Fibroblast of lung (primary cell): ENCODE measurements at regions not wholly inside any gene's neighbourhood (a gene's known extent, or its start where the extent isn't known, plus 50 kb on each side); places are given as distances from the start of the nearest gene placed in this dataset.

Source experiments
- DNase-seq, 2 donors: peaks; one replicate each; pipeline versions ENCODE4 v3.0.0 to v3.0.0-alpha.2; 2010; ENCODE audit warnings: low read depth in 2 of 2
- H2AFZ ChIP-seq: 2 replicates; pipeline ENCODE4 v1.5.1; 2012; ENCODE audit warnings: low read length, control low read depth, inconsistent platforms
- H3K27ac ChIP-seq: 2 replicates; pipeline ENCODE4 v1.5.1; 2011; ENCODE audit warnings: low read length, control low read depth; ENCODE audit not compliant: insufficient read depth
- H3K27me3 ChIP-seq: 2 replicates; pipeline ENCODE4 v1.5.1; 2011; ENCODE audit warnings: mild to moderate bottlenecking, low read length; ENCODE audit not compliant: control insufficient read depth, insufficient read depth
- H3K36me3 ChIP-seq: 2 replicates; pipeline ENCODE4 v1.5.1; 2011; ENCODE audit warnings: low read length; ENCODE audit not compliant: control insufficient read depth, insufficient read depth
- H3K4me1 ChIP-seq: 2 replicates; pipeline ENCODE4 v1.5.1; 2011; ENCODE audit warnings: low read length; ENCODE audit not compliant: control insufficient read depth, insufficient read depth; ENCODE audit errors: extremely low read depth
- H3K4me2 ChIP-seq: 2 replicates; pipeline ENCODE4 v1.5.1; 2011; ENCODE audit warnings: low read length, control low read depth; ENCODE audit not compliant: insufficient read depth; ENCODE audit errors: extremely low read depth
- H3K4me3 ChIP-seq, 4 experiments: fragments of 200-600 bp in 1 of 4; sonication (generic) in 1 of 4; replicated peaks in 1 of 4; 2 replicates each; pipeline ENCODE4 v1.5.1; 2011 to 2016; ENCODE audit warnings: low read length in 4 of 4, low read depth in 3 of 4, mild to moderate bottlenecking in 3 of 4, control low read depth in 2 of 4, inconsistent platforms in 1 of 4, mixed read lengths in 1 of 4; ENCODE audit not compliant: insufficient read depth in 1 of 4; ENCODE audit errors: control extremely low read depth in 1 of 4
- H3K79me2 ChIP-seq: 2 replicates; pipeline ENCODE4 v1.5.1; 2012; ENCODE audit warnings: mild to moderate bottlenecking, low read length, inconsistent platforms; ENCODE audit not compliant: control insufficient read depth, insufficient read depth
- H3K9ac ChIP-seq: 2 replicates; pipeline ENCODE4 v1.5.1; 2011; ENCODE audit warnings: mild to moderate bottlenecking, low read length, control low read depth; ENCODE audit not compliant: insufficient read depth
- H3K9me3 ChIP-seq: 2 replicates; pipeline ENCODE4 v1.5.1; 2012; ENCODE audit warnings: low read depth, low read length; ENCODE audit not compliant: control insufficient read depth, insufficient read depth
- H4K20me1 ChIP-seq: 2 replicates; pipeline ENCODE4 v1.5.1; 2011; ENCODE audit warnings: low read length; ENCODE audit not compliant: control insufficient read depth, insufficient read depth; ENCODE audit errors: extremely low read depth
- CTCF ChIP-seq, 2 donors: IDR thresholded peaks in 1 of 2; conservative IDR thresholded peaks in 1 of 2; 1 replicate in 1 of 2; 2 replicates in 1 of 2; pipeline ENCODE4 v1.5.1; 2011 to 2012; ENCODE audit warnings: low read length in 2 of 2, control low read depth in 1 of 2, inconsistent platforms in 1 of 2, low read depth in 1 of 2, mild to moderate bottlenecking in 1 of 2
- EZH2 ChIP-seq: IDR thresholded peaks from 2 replicates; pipeline ENCODE4 v1.5.1; 2012; ENCODE audit warnings: low read length, control low read depth, mild to moderate bottlenecking; ENCODE audit errors: missing control alignments

- Histone ChIP-seq H3K4me2 (no peak overlapping the region), H3K4me3 (no peak overlapping the region), H3K79me2 (no peaks in the 10 kb centered on the region), H3K9ac (no peak overlapping the region), H4K20me1 (no peaks in the 10 kb centered on the region), H3K27me3 (no peaks in the 10 kb centered on the region), H2AFZ (no peak overlapping the region), H3K36me3 (no peaks in the 10 kb centered on the region), H3K9me3 (no peaks in the 10 kb centered on the region), H3K27ac (no peak overlapping the region), H3K4me1 (no peaks in the 10 kb centered on the region)
- TF ChIP-seq EZH2 = no peak
- TF ChIP-seq CTCF (conservative IDR thresholded peaks at IDR 0.05 in 1 of 2, IDR thresholded peaks at IDR 0.05 in 1 of 2; ENCODE audit: low read depth in 1 of 2, low read length in 2 of 2) = no peak
- DNase-seq = no peak
Observed at GRCh38 chr19:57002710-57003109, 117.1 kb upstream of the USP29 start.

- H3K27me3 ChIP-seq = no peaks in the 10 kb centered on the region
- no peak overlapping the region for H2AFZ ChIP-seq
- no peaks in the 10 kb centered on the region for H3K79me2 ChIP-seq
- TF ChIP-seq CTCF (conservative IDR thresholded peaks at IDR 0.05 in 1 of 2, IDR thresholded peaks at IDR 0.05 in 1 of 2; ENCODE audit: low read depth in 1 of 2, low read length in 2 of 2) (no peak), EZH2 (no peak)
- H3K4me1 ChIP-seq = no peaks in the 10 kb centered on the region
- no peak overlapping the region for H3K27ac ChIP-seq
- H4K20me1 ChIP-seq = no peaks in the 10 kb centered on the region
- H3K9ac ChIP-seq = no peak overlapping the region
- no peak overlapping the region for H3K4me3 ChIP-seq
- H3K4me2 ChIP-seq = no peak overlapping the region
- DNase-seq = no peak
- H3K9me3 ChIP-seq = no peaks in the 10 kb centered on the region
- no peaks in the 10 kb centered on the region for H3K36me3 ChIP-seq
Observed at GRCh38 chr19:57004418-57004817, 115.4 kb upstream of the USP29 start.

- Histone ChIP-seq H3K9me3 (no peaks in the 10 kb centered on the region), H3K27ac (no peak overlapping the region), H3K4me3 (no peak overlapping the region), H3K36me3 (no peaks in the 10 kb centered on the region), H3K4me1 (no peaks in the 10 kb centered on the region), H3K9ac (no peak overlapping the region), H3K4me2 (no peak overlapping the region), H3K79me2 (no peaks in the 10 kb centered on the region), H4K20me1 (no peaks in the 10 kb centered on the region), H2AFZ (no peak overlapping the region), H3K27me3 (no peaks in the 10 kb centered on the region)
- no peak for DNase-seq
- no peak for TF ChIP-seq EZH2
- TF ChIP-seq CTCF (conservative IDR thresholded peaks at IDR 0.05 in 1 of 2, IDR thresholded peaks at IDR 0.05 in 1 of 2; ENCODE audit: low read depth in 1 of 2, low read length in 2 of 2) = no peak
Observed at GRCh38 chr19:57008432-57008831, 111.4 kb upstream of the USP29 start.
